ENCODE measurements at regions not wholly inside any gene's neighbourhood (a gene's known extent, or its start where the extent isn't known, plus 50 kb on each side); places are given as distances from the start of the nearest gene placed in this dataset.

DNA sequence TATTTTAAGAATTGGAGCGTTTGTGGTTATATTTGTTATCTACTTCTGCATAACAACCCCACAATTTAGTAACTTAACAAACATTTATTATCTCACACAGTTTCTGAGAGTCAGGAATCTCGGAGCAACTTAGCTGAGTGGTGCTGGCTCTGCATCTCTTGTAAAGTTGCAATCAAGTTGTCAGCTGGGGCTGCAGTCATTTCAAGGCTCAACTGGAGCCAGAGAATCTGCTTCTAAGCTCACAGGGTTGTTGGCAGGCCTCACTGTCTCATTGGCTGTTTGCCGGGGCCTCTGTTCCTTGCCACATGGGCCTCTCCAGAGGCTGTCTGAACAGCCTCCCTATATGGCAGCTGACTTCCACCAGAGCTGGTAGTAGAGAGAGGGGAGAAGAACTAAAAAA, 281.2 kb upstream of the GNPDA2 start:
- no peak overlapping the region for H3K9ac ChIP-seq (ENCODE audit: low read length)
- H4K20me1 ChIP-seq (ENCODE audit: insufficient read depth) = no peaks in the 10 kb centered on the region
- H3K27ac ChIP-seq (ENCODE audit: low read length) = no peak overlapping the region
- H2AFZ ChIP-seq (ENCODE audit: low read depth, low read length) = no peak overlapping the region
- H3F3A ChIP-seq (ENCODE audit: insufficient read depth, low read length, poor library complexity, severe bottlenecking) = no peaks in the 10 kb centered on the region
- H3K79me2 ChIP-seq (replicated peaks; ENCODE audit: insufficient read depth, low read length) = no peaks in the 10 kb centered on the region
- H3K9me2 ChIP-seq (ENCODE audit: insufficient read depth, low read length) = no peaks in the 10 kb centered on the region
- H3K36me3 ChIP-seq (ENCODE audit: insufficient read depth, low read length) = no peaks in the 10 kb centered on the region
- no peak overlapping the region for H3K4me3 ChIP-seq (ENCODE audit: low read length)
- no peaks in the 10 kb centered on the region for H3K27me3 ChIP-seq (ENCODE audit: insufficient read depth, low read depth, low read length)
- TF ChIP-seq TAF1 (IDR thresholded peaks at IDR 0.05; ENCODE audit: low read depth) (no peak), CTCF (IDR thresholded peaks at IDR 0.05; ENCODE audit: poor library complexity, severe bottlenecking) (no peak), MXI1 (conservative IDR thresholded peaks at IDR 0.05; ENCODE audit: poor library complexity, severe bottlenecking) (no peak)
- TF ChIP-seq, protein P1, sequence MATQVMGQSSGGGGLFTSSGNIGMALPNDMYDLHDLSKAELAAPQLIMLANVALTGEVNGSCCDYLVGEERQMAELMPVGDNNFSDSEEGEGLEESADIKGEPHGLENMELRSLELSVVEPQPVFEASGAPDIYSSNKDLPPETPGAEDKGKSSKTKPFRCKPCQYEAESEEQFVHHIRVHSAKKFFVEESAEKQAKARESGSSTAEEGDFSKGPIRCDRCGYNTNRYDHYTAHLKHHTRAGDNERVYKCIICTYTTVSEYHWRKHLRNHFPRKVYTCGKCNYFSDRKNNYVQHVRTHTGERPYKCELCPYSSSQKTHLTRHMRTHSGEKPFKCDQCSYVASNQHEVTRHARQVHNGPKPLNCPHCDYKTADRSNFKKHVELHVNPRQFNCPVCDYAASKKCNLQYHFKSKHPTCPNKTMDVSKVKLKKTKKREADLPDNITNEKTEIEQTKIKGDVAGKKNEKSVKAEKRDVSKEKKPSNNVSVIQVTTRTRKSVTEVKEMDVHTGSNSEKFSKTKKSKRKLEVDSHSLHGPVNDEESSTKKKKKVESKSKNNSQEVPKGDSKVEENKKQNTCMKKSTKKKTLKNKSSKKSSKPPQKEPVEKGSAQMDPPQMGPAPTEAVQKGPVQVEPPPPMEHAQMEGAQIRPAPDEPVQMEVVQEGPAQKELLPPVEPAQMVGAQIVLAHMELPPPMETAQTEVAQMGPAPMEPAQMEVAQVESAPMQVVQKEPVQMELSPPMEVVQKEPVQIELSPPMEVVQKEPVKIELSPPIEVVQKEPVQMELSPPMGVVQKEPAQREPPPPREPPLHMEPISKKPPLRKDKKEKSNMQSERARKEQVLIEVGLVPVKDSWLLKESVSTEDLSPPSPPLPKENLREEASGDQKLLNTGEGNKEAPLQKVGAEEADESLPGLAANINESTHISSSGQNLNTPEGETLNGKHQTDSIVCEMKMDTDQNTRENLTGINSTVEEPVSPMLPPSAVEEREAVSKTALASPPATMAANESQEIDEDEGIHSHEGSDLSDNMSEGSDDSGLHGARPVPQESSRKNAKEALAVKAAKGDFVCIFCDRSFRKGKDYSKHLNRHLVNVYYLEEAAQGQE (IDR thresholded peaks at IDR 0.05; ENCODE audit: borderline replicate concordance) = no peak
- H3K4me2 ChIP-seq (ENCODE audit: low read length) = no peak overlapping the region
- H3K9me3 ChIP-seq (ENCODE audit: low read length) = no peaks in the 10 kb centered on the region

GRCh38 chr4:45006078-45006477, 279.7 kb upstream of the GNPDA2 start:
- H3K9me2 ChIP-seq (ENCODE audit: insufficient read depth, low read length) = no peaks in the 10 kb centered on the region
- no peaks in the 10 kb centered on the region for H3K9me3 ChIP-seq (ENCODE audit: low read length)
- no peak overlapping the region for H3K4me3 ChIP-seq (ENCODE audit: low read length)
- no peak overlapping the region for H3K9ac ChIP-seq (ENCODE audit: low read length)
- H3K36me3 ChIP-seq (ENCODE audit: insufficient read depth, low read length) = no peaks in the 10 kb centered on the region
- H3K4me2 ChIP-seq (ENCODE audit: low read length) = no peak overlapping the region
- no peak overlapping the region for H3K27ac ChIP-seq (ENCODE audit: low read length)
- H3K27me3 ChIP-seq (ENCODE audit: insufficient read depth, low read depth, low read length) = no peaks in the 10 kb centered on the region
- H3F3A ChIP-seq (ENCODE audit: insufficient read depth, low read length, poor library complexity, severe bottlenecking) = no peaks in the 10 kb centered on the region
- no peak overlapping the region for H2AFZ ChIP-seq (ENCODE audit: low read depth, low read length)
- TF ChIP-seq, protein P1 (IDR thresholded peaks at IDR 0.05; ENCODE audit: borderline replicate concordance) = no peak
- TF ChIP-seq RAD21 (conservative IDR thresholded peaks at IDR 0.05) (no peak), POLR2AphosphoS5 (IDR thresholded peaks at IDR 0.05) (no peak), EP300 (conservative IDR thresholded peaks at IDR 0.05; ENCODE audit: poor library complexity, severe bottlenecking) (no peak), MXI1 (conservative IDR thresholded peaks at IDR 0.05; ENCODE audit: poor library complexity, severe bottlenecking) (no peak)
- no peaks in the 10 kb centered on the region for H4K20me1 ChIP-seq (ENCODE audit: insufficient read depth)
- H3K79me2 ChIP-seq (replicated peaks; ENCODE audit: insufficient read depth, low read length) = no peaks in the 10 kb centered on the region
